ENCODE measurements at regions not wholly inside any gene's neighbourhood (a gene's known extent, or its start where the extent isn't known, plus 50 kb on each side); places are given as distances from the start of the nearest gene placed in this dataset.

DNA sequence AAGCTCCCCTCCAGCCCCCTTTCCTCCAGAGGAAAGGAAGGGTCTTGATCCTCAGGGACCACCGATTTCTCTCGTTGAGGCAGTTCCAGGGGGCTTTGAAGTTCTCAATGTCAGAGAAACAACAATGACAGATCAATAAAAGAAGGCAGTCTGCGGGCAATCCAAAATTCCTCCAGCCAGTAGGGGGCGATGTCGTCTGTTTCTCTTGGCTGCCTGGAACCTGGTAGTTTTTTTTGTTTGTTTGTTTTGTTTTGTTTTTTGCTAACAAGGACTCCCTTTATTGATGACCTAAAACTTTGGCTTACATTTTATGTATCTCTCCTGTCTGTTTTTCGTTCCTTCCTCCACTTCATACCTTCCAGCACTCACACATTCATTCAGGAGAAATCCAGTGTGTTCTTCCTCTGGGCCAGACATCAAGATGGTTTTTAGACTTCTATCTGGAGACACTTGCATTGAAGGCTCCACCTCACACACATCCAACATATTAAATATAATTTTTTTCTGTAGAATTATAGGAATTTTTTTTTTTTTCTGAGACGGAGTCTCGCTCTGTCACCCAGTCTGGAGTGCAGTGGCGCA is 276.6 kb downstream of the RPLP1 start:
- DNase-seq, result no peak

DNA sequence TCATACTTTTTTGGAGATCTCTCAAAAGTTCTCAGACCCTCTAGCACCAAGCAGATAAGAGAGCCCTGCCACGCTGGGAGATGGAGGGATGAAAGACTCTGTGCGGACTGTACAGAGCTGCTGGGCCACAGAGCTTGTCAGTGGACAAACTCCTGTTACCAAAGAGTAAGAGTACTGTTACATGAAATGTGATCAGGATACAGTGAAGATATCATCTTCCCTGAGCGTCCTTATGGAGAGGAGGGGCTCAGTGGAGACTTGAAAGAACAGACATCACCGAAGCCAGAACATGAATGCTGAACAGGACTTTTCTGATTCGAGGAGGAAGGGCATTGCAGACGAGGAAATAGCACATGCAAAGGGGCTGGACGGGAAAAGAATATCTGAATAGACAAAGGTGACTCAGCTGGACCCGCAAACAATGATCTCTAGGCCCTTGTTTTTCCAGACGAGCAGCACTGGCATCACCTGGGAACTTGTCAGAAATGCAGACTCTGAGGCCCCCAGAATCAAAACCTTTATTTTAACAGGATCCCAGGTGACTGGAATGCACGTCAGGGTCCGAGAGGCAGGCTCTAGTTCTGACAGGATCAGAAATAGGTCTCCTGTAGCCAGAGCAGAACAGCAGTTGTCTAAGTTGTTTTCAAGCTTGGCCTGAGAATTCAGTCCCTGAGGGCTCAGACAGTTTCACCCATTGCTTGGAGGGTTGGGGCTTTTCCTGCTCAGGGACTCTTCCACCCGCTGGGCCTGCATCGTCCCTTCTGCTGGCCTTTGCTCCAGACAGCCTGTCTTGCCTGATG is 277.9 kb downstream of the RPLP1 start:
- no peaks in the 10 kb centered on the region for H3K27me3 ChIP-seq
- no peak overlapping the region for H3K27ac ChIP-seq
- TF ChIP-seq EP300 (IDR thresholded peaks at IDR 0.05), result no peak
- TF ChIP-seq POLR2A (IDR thresholded peaks at IDR 0.05), result no peak
- WGBS, 2 donors, result 86% methylated on average over 13 of the region's 13 CpGs
- DNase-seq, result no peak
- H3K4me1 ChIP-seq, result peaks cover 0 to 19% (median 14%) of the 10 kb centered on the region in 4 donors
- no peaks in the 10 kb centered on the region for H3K9me3 ChIP-seq
- no peaks in the 10 kb centered on the region for H3K36me3 ChIP-seq
- intact Hi-C loops (cut with DNase I), result loop anchor here (5.0 kb wide), 1 partner anchor 732 kb away; no protein-coding TSS in a partner anchor
- H3K4me3 ChIP-seq, result no peak overlapping the region

More for the DNA sequence above, 276.6 kb downstream of the RPLP1 start:
- WGBS, 2 donors, result 58 to 62% methylated on average over 9 of the region's 9 CpGs
- Histone ChIP-seq H3K4me1 (peaks cover 0 to 6% (median 1%) of the 10 kb centered on the region in 4 donors), H3K36me3 (no peaks in the 10 kb centered on the region), H3K27me3 (no peaks in the 10 kb centered on the region), H3K27ac (no peak overlapping the region), H3K9me3 (no peaks in the 10 kb centered on the region), H3K4me3 (no peak overlapping the region)
- intact Hi-C loops (cut with DNase I), result no loop called here
- TF ChIP-seq EP300 (IDR thresholded peaks at IDR 0.05) (no peak), POLR2A (IDR thresholded peaks at IDR 0.05) (no peak), POLR2AphosphoS5 (IDR thresholded peaks at IDR 0.05) (no peak)
- TF ChIP-seq, protein P1, sequence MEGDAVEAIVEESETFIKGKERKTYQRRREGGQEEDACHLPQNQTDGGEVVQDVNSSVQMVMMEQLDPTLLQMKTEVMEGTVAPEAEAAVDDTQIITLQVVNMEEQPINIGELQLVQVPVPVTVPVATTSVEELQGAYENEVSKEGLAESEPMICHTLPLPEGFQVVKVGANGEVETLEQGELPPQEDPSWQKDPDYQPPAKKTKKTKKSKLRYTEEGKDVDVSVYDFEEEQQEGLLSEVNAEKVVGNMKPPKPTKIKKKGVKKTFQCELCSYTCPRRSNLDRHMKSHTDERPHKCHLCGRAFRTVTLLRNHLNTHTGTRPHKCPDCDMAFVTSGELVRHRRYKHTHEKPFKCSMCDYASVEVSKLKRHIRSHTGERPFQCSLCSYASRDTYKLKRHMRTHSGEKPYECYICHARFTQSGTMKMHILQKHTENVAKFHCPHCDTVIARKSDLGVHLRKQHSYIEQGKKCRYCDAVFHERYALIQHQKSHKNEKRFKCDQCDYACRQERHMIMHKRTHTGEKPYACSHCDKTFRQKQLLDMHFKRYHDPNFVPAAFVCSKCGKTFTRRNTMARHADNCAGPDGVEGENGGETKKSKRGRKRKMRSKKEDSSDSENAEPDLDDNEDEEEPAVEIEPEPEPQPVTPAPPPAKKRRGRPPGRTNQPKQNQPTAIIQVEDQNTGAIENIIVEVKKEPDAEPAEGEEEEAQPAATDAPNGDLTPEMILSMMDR (IDR thresholded peaks at IDR 0.05), result peak in 3 of 4 experiments; percentile 59 to 62 (median 61)

DNA sequence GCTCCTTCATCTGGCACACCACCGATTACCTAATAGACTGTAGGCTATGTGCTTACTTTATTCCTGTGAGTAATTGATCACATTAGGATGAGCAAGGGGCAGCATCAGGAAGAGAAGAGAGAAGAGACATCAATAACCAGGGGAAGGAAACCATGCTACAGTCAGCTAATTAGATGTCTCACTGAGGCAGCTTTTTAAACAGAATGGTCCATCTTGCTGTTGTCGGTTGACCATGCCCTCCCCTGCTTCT is 278.4 kb downstream of the RPLP1 start:
- Histone ChIP-seq H3K36me3 (no peaks in the 10 kb centered on the region), H3K9me3 (no peaks in the 10 kb centered on the region), H3K4me1 (peaks cover 0 to 20% (median 16%) of the 10 kb centered on the region in 4 donors), H3K27ac (no peak overlapping the region), H3K27me3 (no peaks in the 10 kb centered on the region), H3K4me3 (no peak overlapping the region)
- WGBS, 2 donors, result 93 to 97% methylated on average over 2 of the region's 2 CpGs
- TF ChIP-seq POLR2AphosphoS5 (IDR thresholded peaks at IDR 0.05) (no peak), EP300 (IDR thresholded peaks at IDR 0.05) (no peak)
- TF ChIP-seq, protein P1 (IDR thresholded peaks at IDR 0.05), result no peak
- intact Hi-C loops (cut with DNase I), result loop anchor here (5.0 kb wide), 1 partner anchor 731 kb away; no protein-coding TSS in a partner anchor
- DNase-seq, result no peak

DNA sequence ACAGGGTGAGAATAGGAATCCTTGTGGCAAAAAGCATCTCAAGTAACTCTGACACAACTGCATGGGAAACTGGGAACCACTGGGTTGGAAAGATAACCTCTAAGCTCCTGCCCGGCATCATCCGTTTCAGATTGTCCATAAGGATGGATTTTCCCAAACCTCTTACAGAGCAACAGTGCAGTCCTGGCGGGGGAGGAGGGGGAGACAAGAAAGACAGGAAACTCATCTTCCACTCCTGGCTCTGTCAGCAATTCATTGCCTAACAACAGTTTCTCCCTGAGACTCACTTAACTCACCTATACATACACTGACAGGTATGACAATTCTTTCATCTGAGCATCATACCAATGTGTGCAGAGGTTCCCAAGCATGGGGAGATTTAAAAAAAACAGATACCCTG is 279.0 kb downstream of the RPLP1 start:
- intact Hi-C loops (cut with DNase I), result loop anchor here (5.0 kb wide), 1 partner anchor 731 kb away; no protein-coding TSS in a partner anchor
- WGBS, 2 donors, result 93 to 97% methylated on average over 3 of the region's 3 CpGs

DNA sequence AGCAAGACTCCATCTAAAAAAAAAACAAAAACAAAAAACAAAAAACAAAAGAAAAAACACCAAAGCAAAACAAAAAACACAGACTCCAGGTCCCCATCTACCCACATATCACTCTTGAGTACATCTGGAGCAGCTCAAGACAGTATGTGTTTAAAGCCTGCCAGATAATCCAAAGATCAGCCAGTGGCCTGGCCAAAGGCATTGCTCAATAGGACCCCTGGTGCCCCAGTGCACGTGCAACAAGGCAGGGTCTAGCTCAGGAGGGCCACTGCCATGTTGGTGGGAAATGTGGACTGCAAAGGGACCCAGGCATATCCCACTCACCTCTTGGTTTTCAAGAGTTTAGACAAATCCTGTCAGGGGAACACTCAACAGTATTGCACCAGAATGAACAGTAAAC is 279.5 kb downstream of the RPLP1 start:
- H3K4me1 ChIP-seq, result peaks cover 0 to 17% (median 15%) of the 10 kb centered on the region in 4 donors
- 80 to 81% methylated on average over 1 of the region's 1 CpG for WGBS, 2 donors
- no peaks in the 10 kb centered on the region for H3K36me3 ChIP-seq
- H3K4me3 ChIP-seq, result no peak overlapping the region
- no peaks in the 10 kb centered on the region for H3K27me3 ChIP-seq
- no peaks in the 10 kb centered on the region for H3K9me3 ChIP-seq
- TF ChIP-seq EP300 (IDR thresholded peaks at IDR 0.05), result no peak
- TF ChIP-seq POLR2AphosphoS5 (IDR thresholded peaks at IDR 0.05), result no peak
- TF ChIP-seq, protein P1 (IDR thresholded peaks at IDR 0.05), result no peak
- no peak for TF ChIP-seq POLR2A (IDR thresholded peaks at IDR 0.05)
- no peak for DNase-seq
- no peak overlapping the region for H3K27ac ChIP-seq
- intact Hi-C loops (cut with DNase I), result loop anchor here (5.0 kb wide), 1 partner anchor 730 kb away; no protein-coding TSS in a partner anchor

More for the DNA sequence above, 279.0 kb downstream of the RPLP1 start:
- DNase-seq, result no peak
- TF ChIP-seq, protein P1 (IDR thresholded peaks at IDR 0.05), result no peak
- TF ChIP-seq EP300 (IDR thresholded peaks at IDR 0.05) (no peak), POLR2A (IDR thresholded peaks at IDR 0.05) (no peak), POLR2AphosphoS5 (IDR thresholded peaks at IDR 0.05) (no peak)
- no peaks in the 10 kb centered on the region for H3K27me3 ChIP-seq
- H3K36me3 ChIP-seq, result no peaks in the 10 kb centered on the region
- H3K4me1 ChIP-seq, result peaks cover 0 to 17% (median 16%) of the 10 kb centered on the region in 4 donors
- no peak overlapping the region for H3K27ac ChIP-seq
- no peaks in the 10 kb centered on the region for H3K9me3 ChIP-seq
- no peak overlapping the region for H3K4me3 ChIP-seq

Measured in sigmoid colon (tissue), 6 donors.